ENCODE measurements at regions not wholly inside any gene's neighbourhood (a gene's known extent, or its start where the extent isn't known, plus 50 kb on each side); places are given as distances from the start of the nearest gene placed in this dataset.

- TF ChIP-seq BHLHE40 (IDR thresholded peaks at IDR 0.05; ENCODE audit: borderline replicate concordance) (no peak), PKNOX1 (IDR thresholded peaks at IDR 0.05) (no peak), FOXK2 (IDR thresholded peaks at IDR 0.05) (no peak), HDGF (IDR thresholded peaks at IDR 0.05; ENCODE audit: borderline replicate concordance) (no peak), NFRKB (IDR thresholded peaks at IDR 0.05) (no peak)
These were observed 107.6 kb upstream of the KIF2A start for GRCh38 chr5:62198421-62198820.
